AG04449 (cell line): ENCODE measurements at regions not wholly inside any gene's neighbourhood (a gene's known extent, or its start where the extent isn't known, plus 50 kb on each side); places are given as distances from the start of the nearest gene placed in this dataset.

Experiments used
- CTCF ChIA-PET: fragments of 350-600 bp; formaldehyde crosslinking; extraction: SDS; loops from one replicate; lab custom pipeline; 2021; ENCODE audit warnings: antibody characterized with exemption; lab: Yijun Ruan, JAX
- POLR2A ChIA-PET: fragments of 400-600, 350-600 bp; formaldehyde crosslinking; extraction: SDS; loops from one replicate; lab custom pipeline; 2020; ENCODE audit warnings: antibody characterized with exemption, inconsistent platforms; lab: Yijun Ruan, JAX
- DNase-seq: peaks from one replicate; pipeline ENCODE4 v3.0.0-alpha.2; 2010; ENCODE audit warnings: low read depth, low spot score
- H3K4me3 ChIP-seq: 2 replicates; pipeline ENCODE4 v1.5.1; 2011; ENCODE audit warnings: low read depth, mild to moderate bottlenecking, control low read depth, low read length
- TF ChIP-seq, protein P1 (sequence below): IDR thresholded peaks from one replicate; pipeline ENCODE4 v1.5.1; 2011; ENCODE audit warnings: mild to moderate bottlenecking, moderate library complexity, low read length, control low read depth, inconsistent platforms; ENCODE audit not compliant: insufficient read depth; ENCODE audit errors: missing control alignments

DNA sequence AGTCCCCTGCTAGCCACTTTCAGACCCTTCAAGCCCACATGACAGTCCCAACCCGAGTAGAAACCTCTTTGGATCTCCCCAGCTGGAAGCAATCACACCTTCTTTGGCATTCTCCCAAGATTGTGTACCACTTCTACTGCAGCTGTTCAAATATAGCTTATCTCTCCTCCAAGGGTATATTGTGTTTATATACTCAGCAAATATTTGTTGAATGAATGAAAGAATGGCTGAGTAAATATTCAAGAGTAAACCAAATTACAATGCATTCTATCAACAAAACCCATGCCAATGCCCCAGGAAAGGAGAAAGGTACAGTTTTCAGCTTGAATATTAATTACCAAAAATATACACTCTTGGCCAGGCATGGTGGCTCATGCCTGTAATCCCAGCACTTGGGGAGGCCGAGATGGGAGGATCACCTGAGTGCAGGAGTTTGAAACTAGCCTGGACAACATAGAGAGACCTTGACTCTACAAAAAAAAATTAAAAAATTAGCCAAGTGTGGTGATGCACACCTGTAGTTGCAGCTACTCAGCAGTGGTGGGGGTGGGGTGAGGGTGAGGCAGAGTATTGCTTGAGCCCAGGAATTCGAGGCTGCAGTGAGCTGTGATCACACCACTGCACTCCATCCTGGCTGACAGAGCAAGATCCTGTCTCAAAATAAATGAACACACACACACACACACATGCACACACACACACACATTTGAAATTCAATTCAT, 68.5 kb downstream of the NIBAN1 start:
- POLR2A ChIA-PET: interaction anchor here (0.6 kb wide), 1 partner anchor 39 kb away, joined by 4 read pairs; no protein-coding TSS in a partner anchor
- CTCF ChIA-PET: interaction anchor here (1.2 kb wide), 1 partner anchor 76 kb away, joined by 3 read pairs; no protein-coding TSS in a partner anchor
- DNase-seq: no peak
- TF ChIP-seq, protein P1, sequence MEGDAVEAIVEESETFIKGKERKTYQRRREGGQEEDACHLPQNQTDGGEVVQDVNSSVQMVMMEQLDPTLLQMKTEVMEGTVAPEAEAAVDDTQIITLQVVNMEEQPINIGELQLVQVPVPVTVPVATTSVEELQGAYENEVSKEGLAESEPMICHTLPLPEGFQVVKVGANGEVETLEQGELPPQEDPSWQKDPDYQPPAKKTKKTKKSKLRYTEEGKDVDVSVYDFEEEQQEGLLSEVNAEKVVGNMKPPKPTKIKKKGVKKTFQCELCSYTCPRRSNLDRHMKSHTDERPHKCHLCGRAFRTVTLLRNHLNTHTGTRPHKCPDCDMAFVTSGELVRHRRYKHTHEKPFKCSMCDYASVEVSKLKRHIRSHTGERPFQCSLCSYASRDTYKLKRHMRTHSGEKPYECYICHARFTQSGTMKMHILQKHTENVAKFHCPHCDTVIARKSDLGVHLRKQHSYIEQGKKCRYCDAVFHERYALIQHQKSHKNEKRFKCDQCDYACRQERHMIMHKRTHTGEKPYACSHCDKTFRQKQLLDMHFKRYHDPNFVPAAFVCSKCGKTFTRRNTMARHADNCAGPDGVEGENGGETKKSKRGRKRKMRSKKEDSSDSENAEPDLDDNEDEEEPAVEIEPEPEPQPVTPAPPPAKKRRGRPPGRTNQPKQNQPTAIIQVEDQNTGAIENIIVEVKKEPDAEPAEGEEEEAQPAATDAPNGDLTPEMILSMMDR: no peak
- H3K4me3 ChIP-seq: no peak overlapping the region

- no peak for DNase-seq
- TF ChIP-seq, protein P1: no peak
- H3K4me3 ChIP-seq: no peak overlapping the region
- POLR2A ChIA-PET: no interaction called here
- CTCF ChIA-PET: interaction anchor here (1.3 to 1.5 kb wide), 2 partner anchors 11 to 16 kb away, joined by 3 read pairs; no protein-coding TSS in a partner anchor
Observed at GRCh38 chr1:184903111-184903692, 71.1 kb downstream of the NIBAN1 start.

DNA sequence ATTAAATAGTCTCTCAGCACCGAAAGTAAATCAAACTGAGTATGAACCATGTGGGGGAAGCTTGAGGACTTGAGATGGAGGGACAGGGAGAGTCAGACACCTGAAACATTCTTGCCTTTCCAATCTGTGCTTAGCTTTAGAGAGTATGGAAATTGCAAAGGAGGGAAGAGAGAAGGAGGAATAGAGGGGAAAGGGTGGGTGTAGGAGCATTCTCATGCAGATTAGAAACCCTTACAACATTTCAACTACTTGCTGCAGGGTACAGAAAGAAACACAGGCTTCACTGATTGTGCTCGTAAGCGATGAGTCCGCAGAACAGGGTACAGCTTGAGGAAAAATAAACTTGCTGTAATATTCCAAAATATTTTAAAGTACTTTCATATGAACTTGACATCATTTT, 73.8 kb downstream of the NIBAN1 start:
- no peak for DNase-seq
- ChIA-PET POLR2A (no interaction called here), CTCF (interaction anchor here (0.9 to 1.0 kb wide), 2 partner anchors 69 to 95 kb away, joined by 3 to 4 read pairs; no protein-coding TSS in a partner anchor)
- TF ChIP-seq, protein P1: no peak
- no peak overlapping the region for H3K4me3 ChIP-seq

DNA sequence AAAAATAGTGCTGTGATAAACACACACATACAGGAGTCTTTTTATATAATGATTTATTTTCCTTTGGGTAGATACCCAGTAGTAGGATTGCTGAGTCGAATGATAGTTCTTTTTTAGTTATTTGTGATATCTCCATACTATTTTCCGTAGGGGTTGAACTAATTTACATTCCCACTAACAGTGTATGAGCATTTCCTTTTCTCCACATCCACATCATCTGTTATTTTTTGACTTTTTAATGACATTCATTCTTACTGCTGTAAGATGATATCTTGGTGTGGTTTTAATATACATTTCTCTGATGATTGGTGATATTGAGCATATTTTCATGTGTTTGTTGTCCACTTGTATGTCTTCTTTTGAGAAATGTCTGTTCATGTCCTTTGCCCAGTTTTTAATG, 78.3 kb downstream of the NIBAN1 start:
- POLR2A ChIA-PET: no interaction called here
- no peak for DNase-seq
- no peak overlapping the region for H3K4me3 ChIP-seq
- TF ChIP-seq, protein P1: no peak
- CTCF ChIA-PET: no interaction called here

GRCh38 chr1:184895086-184895485, 79.2 kb downstream of the NIBAN1 start:
- no peak overlapping the region for H3K4me3 ChIP-seq
- CTCF ChIA-PET: no interaction called here
- DNase-seq: no peak
- TF ChIP-seq, protein P1: no peak
- POLR2A ChIA-PET: no interaction called here

DNA sequence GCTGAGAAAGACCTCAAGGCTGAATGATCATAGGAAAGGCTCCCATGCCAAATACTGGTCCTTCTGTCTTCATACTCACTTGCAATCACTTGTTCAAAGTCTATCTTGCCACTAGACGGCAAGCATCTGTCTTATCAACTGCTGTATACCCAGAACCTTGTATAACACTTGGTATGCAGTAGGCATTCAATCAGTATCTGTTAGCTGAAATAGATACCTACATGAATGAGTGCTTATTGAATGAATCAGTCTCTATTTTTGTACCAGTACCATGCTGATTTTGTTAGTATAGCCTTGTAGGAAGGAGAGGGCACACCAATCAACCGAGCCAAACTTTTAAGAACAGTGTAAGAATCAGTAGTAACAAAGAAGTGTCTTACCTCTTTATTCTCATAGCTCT, 80.6 kb downstream of the NIBAN1 start:
- POLR2A ChIA-PET: no interaction called here

More for the DNA sequence above, 80.6 kb downstream of the NIBAN1 start:
- TF ChIP-seq, protein P1: no peak
- CTCF ChIA-PET: no interaction called here
- no peak overlapping the region for H3K4me3 ChIP-seq
- no peak for DNase-seq
